Peyer's patch (tissue), 4 donors: ENCODE measurements at regions not wholly inside any gene's neighbourhood (a gene's known extent, or its start where the extent isn't known, plus 50 kb on each side); places are given as distances from the start of the nearest gene placed in this dataset.

Experiments
- POLR2A ChIP-seq, 2 donors: fragments of 450-650 bp; IDR thresholded peaks; one replicate each; pipeline ENCODE4 v1.5.1; 2017; ENCODE audit warnings: antibody characterized with exemption in 2 of 2, mild to moderate bottlenecking in 2 of 2, moderate library complexity in 2 of 2
- TF ChIP-seq, protein P1 (sequence below), 6 experiments: fragments of 450-650 bp in 4 of 6; fragments of 200-600 bp in 2 of 6; sonication (generic) in 1 of 6; IDR thresholded peaks; one replicate each; pipeline ENCODE4 v1.5.1; 2017 to 2019; ENCODE audit warnings: antibody characterized with exemption in 6 of 6, mild to moderate bottlenecking in 3 of 6, moderate library complexity in 1 of 6

DNA sequence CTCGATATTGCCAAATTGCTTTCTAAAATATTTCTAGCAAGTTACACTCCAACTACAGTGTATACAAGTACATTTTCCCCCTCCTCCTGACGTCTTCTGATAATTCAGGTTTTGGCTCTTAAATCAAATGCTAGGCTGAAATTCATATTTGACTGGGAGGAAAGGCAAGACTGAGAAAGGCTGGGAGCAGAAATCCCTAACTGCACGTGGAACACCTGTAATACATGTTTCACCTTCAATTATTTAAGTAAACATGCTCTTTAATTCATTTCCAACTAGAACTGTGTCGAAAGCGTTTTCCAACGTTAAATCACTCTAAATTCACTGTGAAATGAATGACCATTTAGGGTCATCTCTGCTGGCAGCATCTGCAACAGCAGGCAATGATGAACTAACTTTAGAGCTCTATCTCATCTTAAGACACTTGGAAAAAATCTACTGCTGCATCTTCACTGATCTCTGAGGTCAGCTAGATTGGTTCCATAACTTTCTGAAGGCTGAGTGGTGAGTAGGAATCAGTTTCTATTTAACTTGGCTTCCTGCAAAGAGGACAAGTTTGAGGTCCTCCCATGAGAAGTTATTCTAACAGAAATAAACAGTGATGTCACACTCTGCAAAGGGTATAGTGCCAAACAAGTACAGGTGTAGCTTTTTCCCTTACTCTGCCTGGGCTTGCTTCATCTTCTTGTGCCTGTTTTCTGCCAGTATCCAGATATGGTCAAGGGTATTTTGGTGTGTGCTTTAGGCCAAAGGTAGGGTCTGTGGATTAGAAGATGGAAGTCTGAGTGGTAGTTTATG is 144.3 kb upstream of the PAK3 start:
- TF ChIP-seq, protein P1, sequence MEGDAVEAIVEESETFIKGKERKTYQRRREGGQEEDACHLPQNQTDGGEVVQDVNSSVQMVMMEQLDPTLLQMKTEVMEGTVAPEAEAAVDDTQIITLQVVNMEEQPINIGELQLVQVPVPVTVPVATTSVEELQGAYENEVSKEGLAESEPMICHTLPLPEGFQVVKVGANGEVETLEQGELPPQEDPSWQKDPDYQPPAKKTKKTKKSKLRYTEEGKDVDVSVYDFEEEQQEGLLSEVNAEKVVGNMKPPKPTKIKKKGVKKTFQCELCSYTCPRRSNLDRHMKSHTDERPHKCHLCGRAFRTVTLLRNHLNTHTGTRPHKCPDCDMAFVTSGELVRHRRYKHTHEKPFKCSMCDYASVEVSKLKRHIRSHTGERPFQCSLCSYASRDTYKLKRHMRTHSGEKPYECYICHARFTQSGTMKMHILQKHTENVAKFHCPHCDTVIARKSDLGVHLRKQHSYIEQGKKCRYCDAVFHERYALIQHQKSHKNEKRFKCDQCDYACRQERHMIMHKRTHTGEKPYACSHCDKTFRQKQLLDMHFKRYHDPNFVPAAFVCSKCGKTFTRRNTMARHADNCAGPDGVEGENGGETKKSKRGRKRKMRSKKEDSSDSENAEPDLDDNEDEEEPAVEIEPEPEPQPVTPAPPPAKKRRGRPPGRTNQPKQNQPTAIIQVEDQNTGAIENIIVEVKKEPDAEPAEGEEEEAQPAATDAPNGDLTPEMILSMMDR (IDR thresholded peaks at IDR 0.05), result no peak
- no peak for TF ChIP-seq POLR2A (IDR thresholded peaks at IDR 0.05)
